ENCODE measurements at regions not wholly inside any gene's neighbourhood (a gene's known extent, or its start where the extent isn't known, plus 50 kb on each side); places are given as distances from the start of the nearest gene placed in this dataset.
"Not testable (repeated sequence)": the region's sequence is repeated elsewhere in the genome, so short reads cannot be mapped to it uniquely, and the experiment has no call there.

GRCh38 chr15:99467853-99468464 lies 97.8 kb upstream of the MEF2A start:
- no peaks in the 10 kb centered on the region for H3K9me3 ChIP-seq (ENCODE audit: control insufficient read depth, insufficient read depth, low read length)
- no peak overlapping the region for H3K4me3 ChIP-seq (ENCODE audit: low read depth, low read length)

GRCh38 chr15:99470204-99470603 lies 95.6 kb upstream of the MEF2A start:
- H3K4me3 ChIP-seq (ENCODE audit: low read depth, low read length); H3K27me3 ChIP-seq (ENCODE audit: control insufficient read depth, insufficient read depth, low read length); H3K36me3 ChIP-seq (ENCODE audit: control insufficient read depth, insufficient read depth, low read length); H3K9me3 ChIP-seq (ENCODE audit: control insufficient read depth, insufficient read depth, low read length); H3K4me1 ChIP-seq (ENCODE audit: control insufficient read depth, insufficient read depth, low read length); H3K9ac ChIP-seq (ENCODE audit: low read depth, low read length): not testable (repeated sequence)

More at GRCh38 chr15:99467853-99468464, 97.8 kb upstream of the MEF2A start:
- no peaks in the 10 kb centered on the region for H3K4me1 ChIP-seq (ENCODE audit: control insufficient read depth, insufficient read depth, low read length)
- H3K9ac ChIP-seq (ENCODE audit: low read depth, low read length) = no peak overlapping the region
- H3K36me3 ChIP-seq (ENCODE audit: control insufficient read depth, insufficient read depth, low read length) = no peaks in the 10 kb centered on the region
- H3K27me3 ChIP-seq (ENCODE audit: control insufficient read depth, insufficient read depth, low read length) = no peaks in the 10 kb centered on the region

DNA sequence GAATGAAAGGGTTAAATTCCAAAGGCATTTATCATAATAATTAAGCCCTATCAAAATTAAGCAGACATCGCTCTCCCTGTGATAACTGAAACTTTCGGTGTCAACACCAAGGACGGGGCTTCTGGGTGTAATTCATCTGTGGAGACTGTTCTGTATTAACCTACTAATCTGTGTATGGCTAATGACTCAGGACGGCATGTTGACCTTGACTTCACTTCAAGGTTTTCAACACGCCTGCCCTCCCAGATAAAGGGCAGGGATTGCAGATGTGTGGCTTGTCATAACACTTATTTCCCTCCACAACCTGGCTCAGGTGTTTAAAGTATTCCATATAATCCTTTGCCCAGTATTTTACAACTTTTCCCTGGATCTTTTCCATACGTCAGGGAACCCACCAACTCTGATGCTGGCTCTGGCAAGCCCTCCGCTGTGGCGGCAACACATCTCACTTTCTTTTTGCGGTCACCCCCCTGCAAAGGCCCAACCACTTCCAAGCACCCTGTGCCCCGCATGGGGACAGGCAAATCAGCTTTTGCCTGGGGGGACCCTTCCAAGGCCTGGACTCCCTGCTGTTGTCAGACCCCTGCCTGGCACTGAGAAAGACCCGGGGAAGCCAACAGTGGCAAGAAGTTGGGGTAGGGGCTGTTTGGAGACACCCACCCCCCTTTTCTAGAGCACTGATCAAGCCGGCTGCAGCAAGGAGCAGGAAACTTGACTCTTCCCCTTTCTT lies 93.2 kb upstream of the MEF2A start:
- no peaks in the 10 kb centered on the region for H3K9me3 ChIP-seq (ENCODE audit: control insufficient read depth, insufficient read depth, low read length)
- H3K36me3 ChIP-seq (ENCODE audit: control insufficient read depth, insufficient read depth, low read length) = no peaks in the 10 kb centered on the region
- no peak overlapping the region for H3K4me3 ChIP-seq (ENCODE audit: low read depth, low read length)
- H3K4me1 ChIP-seq (ENCODE audit: control insufficient read depth, insufficient read depth, low read length) = no peaks in the 10 kb centered on the region
- H3K9ac ChIP-seq (ENCODE audit: low read depth, low read length) = no peak overlapping the region
- H3K27me3 ChIP-seq (ENCODE audit: control insufficient read depth, insufficient read depth, low read length) = no peaks in the 10 kb centered on the region

DNA sequence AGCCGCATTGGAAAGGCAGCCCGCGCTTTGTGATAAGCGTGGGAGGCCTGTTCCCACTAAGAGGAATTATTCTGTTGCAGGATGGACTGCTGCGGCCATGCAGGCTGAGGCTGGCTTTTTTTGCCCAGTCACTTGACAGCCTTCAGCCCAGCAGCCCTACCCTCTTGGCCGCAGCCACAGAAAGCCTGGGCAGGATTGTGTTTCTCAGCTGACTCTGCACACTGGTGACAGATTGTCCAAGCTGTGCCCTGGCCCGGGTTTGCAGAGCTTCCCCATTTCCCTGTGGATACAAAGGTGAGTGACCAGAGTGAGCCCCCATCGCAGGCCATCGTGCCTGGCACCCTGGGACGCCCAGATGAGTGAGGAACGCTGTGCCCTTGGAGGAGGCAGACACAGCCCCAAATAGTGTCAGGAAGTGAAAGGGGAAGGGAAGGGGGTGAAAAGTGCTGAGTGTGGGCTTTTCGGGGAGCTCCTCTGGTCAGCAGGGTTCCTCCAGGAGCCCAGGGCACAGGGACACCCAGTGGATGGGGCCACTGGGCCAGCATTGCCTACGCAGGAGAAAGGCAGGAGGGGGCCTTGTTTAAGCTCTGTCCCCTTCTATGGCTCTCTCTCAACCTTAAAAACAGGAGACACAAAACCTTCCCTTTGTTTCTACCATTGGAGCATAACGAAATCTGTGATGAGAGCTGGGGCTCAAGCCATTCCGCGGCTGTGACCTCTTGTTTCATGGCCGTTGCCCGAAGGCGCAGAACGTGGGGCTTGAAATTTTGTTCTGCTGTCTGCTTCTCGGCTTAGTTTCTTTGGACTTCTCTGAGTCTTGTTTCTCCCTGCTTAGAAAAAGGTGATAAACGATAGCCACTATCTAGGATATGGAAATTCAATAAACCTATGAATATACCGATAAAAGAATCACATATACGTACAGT lies 91.5 kb upstream of the MEF2A start:
- H3K9ac ChIP-seq (ENCODE audit: low read depth, low read length) = no peak overlapping the region
- no peaks in the 10 kb centered on the region for H3K27me3 ChIP-seq (ENCODE audit: control insufficient read depth, insufficient read depth, low read length)
- H3K9me3 ChIP-seq (ENCODE audit: control insufficient read depth, insufficient read depth, low read length) = no peaks in the 10 kb centered on the region
- H3K4me3 ChIP-seq (ENCODE audit: low read depth, low read length) = no peak overlapping the region
- no peaks in the 10 kb centered on the region for H3K4me1 ChIP-seq (ENCODE audit: control insufficient read depth, insufficient read depth, low read length)
- H3K36me3 ChIP-seq (ENCODE audit: control insufficient read depth, insufficient read depth, low read length) = no peaks in the 10 kb centered on the region

DNA sequence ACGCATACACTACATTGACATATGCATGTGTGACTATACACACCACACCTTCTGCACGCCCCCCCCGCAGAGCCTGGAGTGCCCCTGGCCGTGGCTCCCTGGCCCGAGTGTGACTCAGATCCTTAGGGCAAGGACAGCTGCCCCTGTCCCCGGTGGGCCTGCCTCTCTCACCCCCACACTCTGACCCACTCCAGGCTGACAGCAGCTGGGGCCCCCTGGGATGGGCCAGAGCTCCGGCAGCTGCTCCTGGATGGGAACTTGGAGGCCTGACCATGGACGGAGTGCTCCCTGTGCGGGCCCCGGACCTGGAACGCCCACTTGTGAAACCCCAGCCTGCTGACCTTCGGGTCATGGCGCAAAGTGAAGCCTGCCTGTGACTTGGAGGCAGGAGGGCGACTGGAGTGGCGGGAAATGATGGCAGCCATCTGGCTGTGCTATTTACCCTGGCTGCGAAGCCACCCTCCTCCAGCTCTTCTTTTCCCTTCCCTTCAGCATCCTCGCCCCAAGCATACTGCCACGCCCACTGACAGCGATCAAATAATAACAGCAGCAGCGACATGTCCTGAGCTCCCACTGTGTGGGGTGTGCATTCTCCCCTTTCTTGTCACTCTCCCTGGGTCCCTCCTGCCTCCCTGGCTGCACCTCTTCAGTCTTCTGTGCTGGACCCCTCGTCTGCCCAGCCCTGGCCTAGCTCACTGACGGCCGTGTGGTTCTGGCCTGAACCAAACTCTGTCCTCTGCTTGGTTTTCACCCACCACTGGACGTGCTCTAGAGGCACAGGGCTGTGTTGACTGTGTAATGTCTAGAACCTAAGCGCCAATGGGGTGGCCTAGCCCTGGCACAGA lies 90.7 kb upstream of the MEF2A start:
- no peaks in the 10 kb centered on the region for H3K4me1 ChIP-seq (ENCODE audit: control insufficient read depth, insufficient read depth, low read length)
- H3K36me3 ChIP-seq (ENCODE audit: control insufficient read depth, insufficient read depth, low read length) = no peaks in the 10 kb centered on the region
- H3K9me3 ChIP-seq (ENCODE audit: control insufficient read depth, insufficient read depth, low read length) = no peaks in the 10 kb centered on the region
- H3K4me3 ChIP-seq (ENCODE audit: low read depth, low read length) = no peak overlapping the region
- H3K9ac ChIP-seq (ENCODE audit: low read depth, low read length) = no peak overlapping the region
- no peaks in the 10 kb centered on the region for H3K27me3 ChIP-seq (ENCODE audit: control insufficient read depth, insufficient read depth, low read length)

- H3K9me3 ChIP-seq (ENCODE audit: control insufficient read depth, insufficient read depth, low read length) = no peaks in the 10 kb centered on the region
- H3K4me3 ChIP-seq (ENCODE audit: low read depth, low read length) = no peak overlapping the region
- H3K36me3 ChIP-seq (ENCODE audit: control insufficient read depth, insufficient read depth, low read length) = no peaks in the 10 kb centered on the region
- no peaks in the 10 kb centered on the region for H3K4me1 ChIP-seq (ENCODE audit: control insufficient read depth, insufficient read depth, low read length)
- no peaks in the 10 kb centered on the region for H3K27me3 ChIP-seq (ENCODE audit: control insufficient read depth, insufficient read depth, low read length)
- no peak overlapping the region for H3K9ac ChIP-seq (ENCODE audit: low read depth, low read length)
These were observed 89.9 kb upstream of the MEF2A start for GRCh38 chr15:99475754-99476412.

DNA sequence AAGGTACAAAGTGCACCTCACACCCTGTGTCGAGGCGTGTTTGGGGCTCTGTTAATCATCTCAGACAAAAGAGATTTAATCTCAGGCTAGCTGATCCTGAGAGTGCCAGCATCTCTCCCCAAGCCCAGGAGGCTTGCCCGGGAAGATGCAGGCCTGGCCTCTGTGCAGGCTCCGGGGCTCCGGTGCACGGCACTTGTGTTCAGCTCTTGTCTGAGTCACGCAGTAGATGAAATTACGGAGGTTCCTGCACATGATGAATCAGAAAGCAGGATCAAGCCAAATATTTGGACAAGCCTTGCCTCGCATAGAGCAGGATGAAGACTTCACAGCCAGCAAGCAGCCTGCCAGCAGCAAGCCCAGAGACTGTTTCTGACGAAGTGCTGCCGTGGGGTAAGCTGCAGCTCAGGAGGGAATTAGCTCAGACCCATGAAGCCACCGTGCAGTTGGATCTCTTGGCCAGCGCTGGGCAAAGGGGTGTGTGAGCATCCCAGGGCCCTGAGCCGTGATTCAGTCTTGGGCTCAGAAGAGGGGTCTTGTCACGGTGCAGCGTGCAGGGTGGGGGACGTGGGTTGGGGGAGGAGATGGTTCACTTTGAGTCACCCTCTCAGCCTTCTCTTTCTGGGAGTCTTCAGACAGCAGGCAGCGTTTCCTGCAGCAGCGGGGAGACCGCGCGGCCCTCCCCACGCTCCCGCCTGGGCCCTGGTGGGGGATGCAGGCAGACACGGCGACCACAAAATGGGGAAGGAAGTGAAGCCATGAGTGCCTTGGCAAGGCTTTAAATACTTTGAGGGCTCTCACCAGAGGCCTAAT lies 89.2 kb upstream of the MEF2A start:
- no peaks in the 10 kb centered on the region for H3K4me1 ChIP-seq (ENCODE audit: control insufficient read depth, insufficient read depth, low read length)
- H3K36me3 ChIP-seq (ENCODE audit: control insufficient read depth, insufficient read depth, low read length) = no peaks in the 10 kb centered on the region
- no peak overlapping the region for H3K9ac ChIP-seq (ENCODE audit: low read depth, low read length)
- H3K27me3 ChIP-seq (ENCODE audit: control insufficient read depth, insufficient read depth, low read length) = no peaks in the 10 kb centered on the region
- H3K4me3 ChIP-seq (ENCODE audit: low read depth, low read length) = no peak overlapping the region
- no peaks in the 10 kb centered on the region for H3K9me3 ChIP-seq (ENCODE audit: control insufficient read depth, insufficient read depth, low read length)

DNA sequence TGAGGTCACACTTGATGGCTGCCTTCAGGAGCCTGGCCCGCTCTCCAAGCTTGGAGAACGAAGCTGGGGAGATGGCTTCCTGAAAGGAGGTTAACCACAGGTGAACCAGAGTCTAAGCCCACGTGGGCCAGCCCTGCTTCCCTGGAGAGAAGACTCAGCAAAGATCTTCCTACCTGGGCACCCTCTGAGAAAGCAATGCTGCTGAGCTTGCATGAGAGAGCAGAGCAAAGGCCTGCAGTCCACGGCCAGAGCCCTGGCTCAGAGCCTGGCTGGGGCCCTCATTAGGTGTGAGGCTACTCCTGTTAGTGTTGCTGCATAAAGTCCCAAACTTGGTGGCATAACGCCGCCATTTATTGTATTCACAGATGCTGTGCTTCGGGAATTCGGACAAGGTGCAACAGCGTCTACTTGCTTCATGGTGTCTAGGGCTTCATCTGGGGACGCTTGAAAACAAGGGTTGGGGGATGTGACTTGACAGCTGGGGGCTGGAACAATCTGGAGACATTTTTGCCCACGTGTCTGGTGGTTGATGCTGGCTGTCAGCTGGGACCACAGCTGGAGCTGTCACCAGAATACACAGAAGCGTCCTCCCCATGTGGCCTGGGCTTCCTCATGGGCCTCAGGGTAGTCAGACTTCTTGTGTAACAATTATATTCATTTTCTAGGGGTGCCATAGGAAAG lies 87.9 kb upstream of the MEF2A start:
- Histone ChIP-seq H3K4me3 (ENCODE audit: low read depth, low read length) (no peak overlapping the region), H3K36me3 (ENCODE audit: control insufficient read depth, insufficient read depth, low read length) (no peaks in the 10 kb centered on the region), H3K9me3 (ENCODE audit: control insufficient read depth, insufficient read depth, low read length) (no peaks in the 10 kb centered on the region), H3K27me3 (ENCODE audit: control insufficient read depth, insufficient read depth, low read length) (no peaks in the 10 kb centered on the region), H3K9ac (ENCODE audit: low read depth, low read length) (no peak overlapping the region), H3K4me1 (ENCODE audit: control insufficient read depth, insufficient read depth, low read length) (no peaks in the 10 kb centered on the region)

- no peaks in the 10 kb centered on the region for H3K36me3 ChIP-seq (ENCODE audit: control insufficient read depth, insufficient read depth, low read length)
- H3K4me1 ChIP-seq (ENCODE audit: control insufficient read depth, insufficient read depth, low read length) = no peaks in the 10 kb centered on the region
- no peak overlapping the region for H3K9ac ChIP-seq (ENCODE audit: low read depth, low read length)
- no peak overlapping the region for H3K4me3 ChIP-seq (ENCODE audit: low read depth, low read length)
- no peaks in the 10 kb centered on the region for H3K9me3 ChIP-seq (ENCODE audit: control insufficient read depth, insufficient read depth, low read length)
- no peaks in the 10 kb centered on the region for H3K27me3 ChIP-seq (ENCODE audit: control insufficient read depth, insufficient read depth, low read length)
These were observed 86.8 kb upstream of the MEF2A start for GRCh38 chr15:99478977-99479376.
